ENCODE measurements at regions not wholly inside any gene's neighbourhood (a gene's known extent, or its start where the extent isn't known, plus 50 kb on each side); places are given as distances from the start of the nearest gene placed in this dataset.

DNA sequence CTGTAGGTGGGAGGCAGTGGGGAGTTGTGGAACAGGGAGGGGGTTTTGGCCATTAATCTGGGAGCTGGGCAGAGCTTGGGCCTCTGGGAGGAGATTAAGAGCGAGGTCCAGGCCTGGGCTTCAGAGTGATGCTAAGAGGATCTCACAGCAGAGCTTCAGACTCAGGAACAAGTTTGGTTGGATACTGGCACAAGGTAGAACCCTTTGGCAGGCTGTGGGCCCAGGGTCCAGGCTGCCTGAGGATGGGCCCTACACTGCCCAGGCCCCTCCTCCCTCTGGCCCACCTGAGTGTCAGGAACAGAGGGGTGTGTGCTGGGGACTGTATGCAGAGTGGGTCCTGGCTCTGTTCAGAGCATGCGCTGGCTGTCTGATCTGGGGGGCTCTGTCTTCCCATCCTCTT is 334.9 kb downstream of the CYP26B1 start:
- DNase-seq (ENCODE audit: low read depth in 2 of 2): no peak

DNA sequence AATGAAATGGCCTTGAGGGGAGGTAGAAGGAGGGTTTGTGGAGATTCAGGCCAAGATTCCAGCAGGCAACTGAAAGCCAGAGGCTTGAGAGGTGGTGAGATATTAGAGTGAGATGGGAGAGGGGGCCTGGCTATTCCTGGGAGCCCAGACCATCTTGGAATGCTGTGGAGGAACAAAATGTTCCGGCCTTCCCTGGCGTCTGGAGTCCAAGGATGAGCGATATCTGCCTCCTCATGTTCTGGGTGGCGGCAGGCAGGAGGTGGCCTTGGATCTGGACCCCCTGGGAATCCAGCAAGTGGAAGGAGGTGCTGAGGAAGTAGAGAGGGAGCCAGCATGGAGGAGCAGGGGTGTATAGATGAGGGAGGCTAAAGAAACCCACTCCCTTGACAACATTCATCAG is 335.9 kb downstream of the CYP26B1 start:
- no peak for DNase-seq (ENCODE audit: low read depth in 2 of 2)

- no peak for DNase-seq (ENCODE audit: low read depth in 2 of 2)
These were observed 336.5 kb downstream of the CYP26B1 start for GRCh38 chr2:71811157-71811556.

GRCh38 chr2:71807581-71808451 is 339.8 kb downstream of the CYP26B1 start:
- no peak for DNase-seq (ENCODE audit: low read depth in 2 of 2)

GRCh38 chr2:71806432-71806831 is 341.2 kb downstream of the CYP26B1 start:
- no peak for DNase-seq (ENCODE audit: low read depth in 2 of 2)

- no peak for DNase-seq (ENCODE audit: low read depth in 2 of 2)
These were observed 343.3 kb downstream of the CYP26B1 start for GRCh38 chr2:71804281-71804751.

GRCh38 chr2:71803398-71803797 is 344.3 kb downstream of the CYP26B1 start:
- DNase-seq (ENCODE audit: low read depth in 2 of 2): no peak

DNA sequence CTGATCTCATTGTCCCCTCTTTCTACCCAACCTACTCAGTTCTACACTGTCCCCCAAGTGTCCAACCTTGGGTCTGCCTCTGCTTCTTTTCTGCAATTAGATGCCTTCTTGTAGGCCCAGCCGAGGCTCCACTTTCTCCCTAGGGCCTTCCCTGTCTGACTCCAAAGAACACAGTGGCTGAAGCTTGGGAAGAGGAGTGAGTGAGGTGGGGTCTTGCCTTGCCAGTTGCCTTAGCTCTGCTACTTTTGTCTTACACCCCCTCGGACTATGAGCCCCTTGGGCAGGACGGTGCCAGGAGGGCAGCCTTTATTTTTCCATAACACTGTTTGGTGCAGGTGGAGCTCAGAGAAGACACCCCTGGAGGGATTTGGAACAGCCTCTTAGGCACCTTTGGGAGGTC is 345.1 kb downstream of the CYP26B1 start:
- no peak for DNase-seq (ENCODE audit: low read depth in 2 of 2)

DNA sequence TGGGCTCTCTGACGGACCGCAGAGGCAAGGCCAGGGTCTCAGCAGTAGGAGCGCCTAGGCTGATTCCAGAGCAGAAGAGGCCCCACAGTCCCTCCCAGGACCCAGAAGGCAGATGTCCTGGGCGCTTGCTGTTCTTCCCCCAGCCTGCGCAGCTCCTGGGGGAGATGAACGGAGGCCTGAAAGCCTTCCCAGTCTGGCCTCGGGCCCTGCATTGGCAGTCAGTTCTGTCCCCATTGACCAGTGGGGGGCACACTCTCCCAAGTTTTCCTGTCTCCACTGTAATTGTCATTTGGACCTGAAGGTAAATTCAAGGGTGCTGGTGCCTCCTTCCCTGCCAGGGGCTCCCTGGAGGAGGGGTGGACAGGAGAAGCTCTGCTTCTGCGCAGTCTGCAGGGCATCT is 345.7 kb downstream of the CYP26B1 start:
- DNase-seq (ENCODE audit: low read depth in 2 of 2): no peak

GRCh38 chr2:71801556-71801955 is 346.1 kb downstream of the CYP26B1 start:
- no peak for DNase-seq (ENCODE audit: low read depth in 2 of 2)

- no peak for DNase-seq (ENCODE audit: low read depth in 2 of 2)
These were observed 346.8 kb downstream of the CYP26B1 start for GRCh38 chr2:71800851-71801250.

- no peak for DNase-seq (ENCODE audit: low read depth in 2 of 2)
These were observed 346.9 kb downstream of the DYSF start for GRCh38 chr2:71800106-71800809.

DNA sequence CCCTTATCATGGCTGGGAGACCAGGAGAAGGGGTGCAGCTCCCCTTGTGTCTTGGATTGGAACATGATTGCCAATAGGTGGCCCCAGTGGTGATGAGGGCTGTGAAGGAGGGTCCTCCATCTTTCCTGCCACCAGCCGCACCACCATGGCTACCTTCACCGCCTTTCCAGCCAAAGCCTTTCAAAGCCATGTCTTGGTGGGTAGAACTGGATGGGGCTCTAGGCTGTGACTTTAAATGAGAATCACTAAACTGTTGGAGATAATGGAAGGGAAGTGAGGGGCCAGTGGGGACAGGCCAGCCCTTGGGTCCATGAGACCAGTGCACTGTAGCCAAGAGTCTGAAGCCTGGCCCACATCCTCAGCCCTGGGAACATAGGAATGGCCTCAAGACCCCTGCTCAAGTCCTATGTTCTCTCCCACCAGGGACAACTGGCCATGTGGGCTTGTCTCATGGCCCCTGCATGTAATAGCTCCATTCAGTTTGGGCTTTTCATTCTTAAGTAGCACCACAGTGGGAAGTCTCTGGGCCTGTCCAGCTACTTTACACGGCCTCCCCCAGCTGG is 345.7 kb downstream of the DYSF start:
- no peak for DNase-seq (ENCODE audit: low read depth in 2 of 2)

- no peak for DNase-seq (ENCODE audit: low read depth in 2 of 2)
These were observed 345.1 kb downstream of the DYSF start for GRCh38 chr2:71798266-71799012.

- DNase-seq (ENCODE audit: low read depth in 2 of 2): no peak
These were observed 343.9 kb downstream of the DYSF start for GRCh38 chr2:71797035-71797810.

DNA sequence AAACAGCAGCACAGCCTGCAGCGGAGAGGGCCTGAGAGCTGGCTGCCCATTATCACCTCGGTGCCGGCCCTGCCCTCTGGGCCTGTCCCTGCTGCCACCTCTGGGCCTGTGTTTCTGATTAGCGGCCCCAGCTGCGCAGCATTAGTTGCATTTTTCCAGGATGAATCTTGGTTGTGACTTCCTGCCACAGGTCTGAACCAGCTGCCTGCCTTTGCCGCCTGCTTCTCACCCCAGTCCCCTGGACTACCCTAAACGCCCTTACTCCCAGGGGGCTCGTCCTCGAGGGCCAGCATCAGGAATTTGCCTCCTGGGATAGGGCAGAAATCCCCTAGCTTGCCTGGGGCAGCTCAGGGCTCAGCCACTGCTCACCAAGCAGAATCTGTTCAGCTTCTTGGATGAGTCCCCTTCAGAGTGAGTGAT is 342.8 kb downstream of the DYSF start:
- no peak for DNase-seq (ENCODE audit: low read depth in 2 of 2)

- no peak for DNase-seq (ENCODE audit: low read depth in 2 of 2)
These were observed 342.1 kb downstream of the DYSF start for GRCh38 chr2:71795486-71795885.

GRCh38 chr2:71794611-71795010 is 341.2 kb downstream of the DYSF start:
- no peak for DNase-seq (ENCODE audit: low read depth in 2 of 2)

DNA sequence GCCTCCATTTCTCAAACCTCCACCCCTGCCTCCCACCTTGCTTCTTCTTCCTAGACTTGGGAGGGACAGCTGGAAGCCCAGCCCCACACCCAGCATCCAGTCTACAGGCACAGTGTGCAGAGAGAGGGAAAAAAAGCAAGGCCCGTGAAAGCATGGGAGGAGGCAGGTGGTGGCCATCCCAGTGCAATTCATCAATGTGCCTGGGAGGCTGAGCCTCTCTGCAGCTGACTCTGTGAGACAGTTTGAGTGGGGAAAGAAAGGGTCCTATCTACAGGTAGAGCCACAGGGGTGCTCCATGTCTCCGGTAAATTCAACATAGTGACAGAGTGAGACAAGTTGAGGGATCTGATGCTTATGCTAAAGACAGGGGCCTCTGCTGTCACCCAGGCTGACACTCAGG is 340.6 kb downstream of the DYSF start:
- DNase-seq (ENCODE audit: low read depth in 2 of 2): no peak

DNA sequence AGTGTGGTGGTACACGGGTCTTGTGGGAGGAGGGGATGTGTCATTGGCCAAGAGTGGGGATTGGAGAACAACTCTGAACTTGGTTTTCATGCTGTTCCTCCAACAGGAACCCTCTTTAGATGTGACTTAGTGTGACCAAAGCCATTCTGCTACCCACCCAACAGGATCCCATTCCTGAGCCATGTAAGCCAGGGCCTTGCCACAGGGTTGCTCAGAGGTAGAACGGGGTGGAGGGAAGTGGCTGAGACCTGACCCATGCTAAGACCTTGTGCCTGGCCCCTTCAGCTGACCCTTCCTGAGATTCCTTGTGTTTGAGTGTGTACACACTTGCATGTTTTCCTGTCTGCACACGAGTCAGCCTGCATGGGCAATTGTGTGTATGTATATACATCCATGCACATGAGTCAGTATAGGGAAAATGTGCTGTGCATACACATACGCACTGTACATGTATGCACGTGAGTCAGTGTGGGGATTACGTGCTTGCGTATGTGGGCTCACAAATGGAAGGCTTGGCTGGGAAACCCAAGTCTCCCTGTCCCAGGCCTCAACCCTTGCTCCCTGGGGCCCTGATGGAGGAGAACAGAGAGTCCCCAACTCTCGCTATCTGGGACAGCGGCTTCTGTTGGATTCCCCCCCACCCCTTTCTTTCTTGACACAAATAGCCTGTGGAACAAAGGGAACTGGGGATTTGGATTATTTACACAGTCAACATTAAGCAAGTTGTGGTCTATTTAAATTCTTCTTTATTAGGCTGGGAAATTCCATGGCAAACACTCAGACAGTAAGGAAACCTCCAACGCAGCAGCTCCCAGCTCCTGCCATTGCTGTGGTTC is 339.8 kb downstream of the DYSF start:
- DNase-seq (ENCODE audit: low read depth in 2 of 2): no peak

All from stimulated activated CD8-positive, alpha-beta memory T cell treated with anti-CD3 and anti-CD28 coated beads, Interleukin-7, amount 100 ng/mL, for 4 hours (primary cell).